GM18873 (cell line): ENCODE measurements at regions not wholly inside any gene's neighbourhood (a gene's known extent, or its start where the extent isn't known, plus 50 kb on each side); places are given as distances from the start of the nearest gene placed in this dataset.

ENCODE experiments used
- ATAC-seq: cut with Tn5 transposase; IDR thresholded peaks from one replicate; pipeline ENCODE4 v1.9.1; 2021; ENCODE audit warnings: mild to moderate bottlenecking, moderate library complexity, moderate number of reproducible peaks; ENCODE audit not compliant: unreplicated experiment, low FRiP score

DNA sequence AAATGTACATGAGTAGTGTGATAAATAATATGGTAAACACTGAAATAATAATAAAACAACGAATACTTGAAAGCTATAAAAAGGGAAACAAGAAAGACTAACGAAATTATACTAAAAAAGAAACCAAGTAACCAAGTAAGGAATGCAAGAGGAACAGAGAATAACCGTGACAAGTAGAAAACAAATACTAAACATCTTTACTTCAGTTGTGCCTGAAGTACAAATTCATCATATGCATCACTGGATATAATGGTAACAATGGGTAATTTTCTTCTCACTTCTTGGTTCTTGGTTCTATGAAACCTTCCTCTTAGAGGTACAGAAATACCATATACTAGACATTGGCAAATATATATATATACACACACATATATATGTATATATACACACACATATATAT lies 1093.6 kb upstream of the B3GALT2 start:
- ATAC-seq: no peak

DNA sequence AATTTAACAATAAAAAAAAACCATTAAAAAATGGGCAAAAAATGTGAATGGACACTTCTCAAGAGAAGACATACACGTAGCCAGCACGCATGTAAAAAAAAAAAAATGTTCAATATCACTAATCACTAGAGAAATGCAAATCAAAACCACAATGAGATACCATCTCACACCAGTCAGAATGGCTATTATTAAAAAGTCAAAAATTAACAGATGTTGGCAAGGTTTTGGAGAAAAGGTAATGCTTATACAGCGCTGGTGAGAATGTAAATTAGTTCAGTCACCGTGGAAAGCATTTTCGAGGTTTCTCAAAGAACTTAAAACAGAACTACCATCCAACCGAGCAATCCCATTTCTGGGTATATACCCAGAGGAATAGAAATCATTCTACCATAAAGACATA lies 1091.5 kb upstream of the B3GALT2 start:
- peak; percentile 45 for ATAC-seq

DNA sequence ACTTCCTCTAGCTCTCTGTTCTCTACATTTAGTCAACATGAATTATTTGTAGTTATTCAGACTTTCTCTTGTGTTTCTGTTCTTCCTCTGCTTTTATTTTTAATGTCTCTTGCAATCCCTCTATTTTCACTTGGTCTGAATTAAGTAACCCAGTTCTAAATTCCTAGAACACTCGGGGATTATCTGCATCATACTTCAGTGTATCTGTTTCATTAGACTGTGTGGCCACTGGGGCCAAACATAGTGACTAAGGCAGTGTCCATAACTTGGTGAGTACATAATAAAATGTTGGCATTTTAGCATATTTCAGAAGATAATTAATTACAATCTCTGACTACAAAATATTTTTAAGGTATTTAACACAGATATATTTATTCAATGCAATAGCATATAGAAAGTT lies 1087.2 kb upstream of the B3GALT2 start:
- no peak for ATAC-seq

DNA sequence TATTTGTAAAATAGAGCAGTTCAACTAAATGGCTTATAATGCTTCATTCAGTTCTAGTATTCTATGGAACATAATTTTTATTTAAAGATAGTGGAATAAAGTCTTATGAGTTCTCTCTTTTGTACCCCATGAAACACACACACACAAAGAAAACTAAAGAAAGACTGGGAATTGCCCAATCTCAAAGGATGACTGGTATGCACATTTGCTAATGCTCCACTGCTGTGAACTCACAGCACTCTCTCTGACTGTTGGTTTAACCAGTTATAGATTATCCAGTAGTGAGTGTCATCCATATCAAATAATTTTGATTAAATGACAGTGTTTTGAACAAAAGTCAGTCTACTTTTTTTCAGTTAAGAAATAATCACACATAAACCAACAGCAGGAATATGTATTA lies 1082.4 kb upstream of the B3GALT2 start:
- no peak for ATAC-seq

DNA sequence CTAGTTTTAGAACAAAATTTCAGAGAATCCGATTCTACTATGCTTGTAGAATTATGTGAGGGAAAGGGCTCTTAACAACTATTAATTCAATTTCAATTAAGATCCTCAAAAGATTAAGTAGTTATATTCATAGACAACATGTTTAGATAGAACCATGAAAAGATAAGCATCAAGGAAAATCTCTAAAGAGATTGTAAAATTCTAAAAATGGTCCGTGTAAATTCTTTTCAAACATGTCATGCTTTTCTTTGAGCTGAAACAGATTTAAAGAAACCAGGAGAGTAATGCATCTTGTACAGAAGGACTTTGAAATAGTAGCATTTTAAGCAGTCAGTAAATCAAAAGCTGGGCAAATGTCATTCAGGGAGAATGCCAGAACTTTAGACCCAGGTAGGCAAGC lies 1080.6 kb upstream of the B3GALT2 start:
- ATAC-seq: no peak

DNA sequence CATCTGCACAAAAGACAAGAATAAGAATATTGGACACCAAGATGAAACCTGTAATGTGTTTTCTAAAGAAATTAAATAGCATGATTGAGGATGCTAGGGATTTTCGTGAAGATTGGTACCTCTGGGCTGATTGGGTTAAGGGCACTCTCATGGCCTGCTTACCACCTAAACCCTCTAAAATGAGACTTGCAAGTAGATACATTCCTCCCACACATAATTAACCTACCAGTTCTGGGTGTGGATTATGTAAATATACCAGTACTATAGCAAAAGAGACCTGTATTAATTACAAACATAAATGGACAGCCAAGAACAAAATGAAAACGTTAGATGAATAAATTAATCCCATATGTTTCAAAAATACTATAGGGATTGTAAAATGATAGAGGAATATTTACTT lies 1069.6 kb upstream of the B3GALT2 start:
- ATAC-seq: no peak

DNA sequence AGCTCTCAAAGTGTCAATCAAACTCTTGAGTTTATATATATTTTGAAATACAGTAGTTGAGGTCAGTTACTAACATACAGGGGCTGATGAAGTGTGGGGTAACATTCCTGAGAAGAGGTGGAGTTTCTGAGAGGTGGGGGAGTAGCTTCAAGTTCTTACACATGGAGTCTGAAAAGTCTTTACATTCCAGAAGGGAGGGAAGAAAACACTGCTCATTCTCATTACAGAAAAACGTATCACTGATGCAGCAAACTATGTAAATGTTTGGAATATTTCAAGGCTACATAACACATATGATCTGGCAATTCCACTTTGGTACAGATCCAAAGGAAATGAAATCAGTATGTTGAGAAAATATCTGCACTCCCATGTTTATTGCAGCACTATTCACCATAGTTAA lies 1065.8 kb upstream of the B3GALT2 start:
- no peak for ATAC-seq

DNA sequence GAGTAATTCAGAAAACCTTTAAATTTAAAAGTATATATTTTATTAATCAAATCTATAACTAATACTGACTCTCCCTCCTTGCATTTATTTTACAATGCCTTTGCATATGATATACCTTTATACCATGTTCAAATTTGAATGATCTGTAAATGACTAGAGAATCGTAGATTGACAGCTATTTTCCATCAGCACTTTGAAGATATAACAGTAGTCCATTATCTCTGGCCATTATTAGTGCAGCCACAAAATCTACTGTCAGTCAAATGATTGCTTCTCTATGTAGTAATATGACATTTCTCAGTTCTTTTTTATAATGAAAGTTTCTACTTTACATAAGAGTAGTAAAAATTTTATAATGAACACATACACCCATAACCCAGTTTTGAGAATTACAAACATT lies 1054.8 kb upstream of the B3GALT2 start:
- no peak for ATAC-seq

DNA sequence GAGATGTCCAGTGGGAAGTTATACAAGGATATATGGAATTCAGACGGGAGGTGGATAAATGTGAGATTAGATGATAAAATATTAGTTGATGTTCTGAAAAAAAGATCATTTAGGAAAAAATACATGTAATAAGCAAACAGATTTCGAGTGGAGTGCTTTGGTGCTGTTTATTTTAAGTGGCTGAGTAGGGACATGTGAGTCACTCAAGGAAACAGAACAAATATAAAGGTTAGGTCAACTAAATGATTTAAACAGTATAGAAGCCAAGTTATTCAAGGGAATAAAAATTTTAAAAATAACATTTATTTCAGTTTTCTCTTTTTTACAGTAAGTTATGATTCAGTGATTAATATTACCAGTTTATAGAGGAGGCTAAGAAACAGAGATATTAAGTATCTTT lies 1046.7 kb upstream of the B3GALT2 start:
- ATAC-seq: no peak

DNA sequence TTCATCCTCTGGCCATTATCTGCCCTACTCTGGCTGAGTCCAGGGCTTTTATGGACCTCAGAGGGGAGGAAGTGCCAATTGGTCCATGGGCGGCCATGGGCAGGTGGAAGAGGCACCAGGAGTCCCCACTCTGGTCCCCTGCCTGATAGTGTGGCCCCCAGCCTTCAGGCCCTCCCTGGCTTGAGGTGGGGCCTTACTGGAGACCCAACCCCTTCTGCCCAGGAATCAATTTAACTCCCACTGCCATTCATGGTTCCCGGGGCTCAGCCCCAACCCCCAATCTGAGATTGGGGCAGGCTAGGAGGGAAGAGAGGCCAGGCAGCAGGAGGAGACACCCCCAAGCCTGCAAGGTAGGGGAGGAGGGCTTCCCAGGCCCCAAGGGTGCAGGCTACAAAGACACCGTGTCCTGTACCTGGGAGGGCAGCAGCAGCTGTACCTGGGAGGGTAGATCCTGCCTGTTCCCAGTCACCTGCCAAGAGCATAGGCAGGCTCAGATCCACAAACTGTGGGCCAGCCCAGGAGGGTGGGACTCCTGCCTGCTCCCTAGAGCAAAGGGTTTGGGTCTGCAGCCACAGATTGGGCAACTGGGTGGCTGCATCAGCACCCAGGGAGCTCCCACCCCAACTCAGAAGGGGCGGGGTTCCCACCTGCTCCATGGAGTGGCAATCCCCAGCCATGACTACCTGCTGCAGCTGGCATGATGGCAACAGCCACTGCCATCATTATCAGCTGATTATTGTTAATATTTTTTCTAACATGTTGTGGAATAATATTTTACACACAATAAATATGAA lies 1044.1 kb upstream of the B3GALT2 start:
- no peak for ATAC-seq

DNA sequence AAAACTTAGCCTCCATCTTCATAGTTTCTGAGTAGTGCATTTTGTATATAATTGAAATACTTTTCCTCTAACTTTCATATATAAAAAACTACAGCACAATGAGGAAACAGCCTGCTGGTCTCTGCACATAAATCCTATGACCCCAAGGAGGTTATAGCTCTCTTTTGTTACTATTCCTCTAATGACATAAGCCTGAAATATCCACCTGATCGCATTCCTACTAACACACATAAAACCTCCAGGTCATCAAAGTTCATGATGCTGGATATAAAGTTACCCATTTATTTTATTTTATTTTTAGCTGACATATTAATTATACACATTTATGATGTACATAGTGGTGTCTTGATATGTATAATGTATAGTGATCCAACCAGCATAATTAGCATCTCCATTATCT lies 1042.0 kb upstream of the B3GALT2 start:
- ATAC-seq: no peak

DNA sequence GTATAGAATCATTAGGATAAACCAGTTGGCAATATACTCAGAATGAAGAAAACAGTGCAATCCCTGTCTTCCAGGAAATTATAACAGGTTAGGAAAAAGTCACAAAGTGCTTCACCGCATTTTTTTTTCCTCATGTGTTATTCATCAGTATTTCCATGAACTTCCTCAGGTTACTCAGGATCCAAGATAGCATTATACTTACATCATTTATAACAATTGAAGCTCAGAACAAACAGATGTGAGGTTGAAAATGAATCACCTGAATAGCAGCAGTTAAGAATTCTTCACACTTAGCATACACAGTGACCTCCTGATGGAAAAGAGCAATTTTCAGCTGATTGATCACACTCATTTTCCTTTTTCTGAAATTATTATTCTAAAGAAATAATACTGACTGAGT lies 1040.7 kb upstream of the B3GALT2 start:
- no peak for ATAC-seq

DNA sequence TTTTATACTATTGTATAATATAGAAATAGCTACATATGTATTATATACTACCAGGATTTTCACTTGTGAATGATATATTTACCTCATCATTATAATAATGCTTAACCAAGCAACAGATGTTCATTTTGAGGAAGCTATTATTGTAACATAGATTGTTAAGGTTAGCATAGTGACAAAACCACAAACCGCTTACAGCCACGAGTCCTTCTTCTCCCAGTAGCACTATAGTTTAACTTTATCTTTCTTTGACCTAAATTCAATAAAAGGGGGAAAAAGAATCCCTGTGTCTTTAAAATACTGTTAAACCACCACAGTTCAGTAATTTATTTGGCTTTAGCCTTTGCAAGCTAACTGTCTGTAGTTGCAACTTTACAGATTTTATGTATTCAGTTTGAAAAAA lies 1039.4 kb upstream of the B3GALT2 start:
- ATAC-seq: peak; percentile 70

DNA sequence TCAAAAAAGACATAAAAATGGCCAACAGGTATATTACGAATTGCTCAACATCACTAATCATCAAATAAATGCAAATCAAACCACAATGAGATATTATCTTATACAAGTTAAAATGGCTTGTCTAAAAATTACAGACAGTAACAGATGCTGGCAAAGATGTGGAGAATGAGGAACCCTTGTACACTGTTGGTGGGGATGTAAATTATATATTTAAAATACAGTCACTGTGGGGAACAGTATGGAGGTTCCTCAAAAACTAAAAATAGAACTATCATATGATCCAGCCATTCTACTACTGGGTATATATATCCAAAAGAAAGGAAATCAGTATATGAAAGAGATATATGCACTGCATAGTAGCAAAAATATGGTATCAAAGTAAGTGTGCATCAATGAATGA lies 1037.2 kb upstream of the B3GALT2 start:
- ATAC-seq: no peak

DNA sequence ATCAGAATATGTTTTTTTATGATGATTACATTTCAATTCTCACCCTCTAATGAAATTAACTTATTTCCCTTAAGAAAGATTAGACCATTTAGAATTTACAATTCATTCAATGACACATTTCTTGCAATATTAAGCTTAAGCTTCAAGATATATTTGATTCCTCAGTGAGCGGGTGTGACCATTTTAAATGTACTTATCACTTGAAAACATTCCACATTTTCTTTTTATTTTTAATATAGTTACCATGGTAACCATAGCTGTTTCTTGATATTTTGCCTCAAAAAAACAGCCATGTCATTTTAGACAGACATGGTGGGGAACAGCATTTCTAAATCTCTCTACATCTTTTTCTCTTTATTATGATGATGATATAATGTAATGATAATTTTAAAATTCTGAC lies 1029.0 kb upstream of the B3GALT2 start:
- no peak for ATAC-seq

DNA sequence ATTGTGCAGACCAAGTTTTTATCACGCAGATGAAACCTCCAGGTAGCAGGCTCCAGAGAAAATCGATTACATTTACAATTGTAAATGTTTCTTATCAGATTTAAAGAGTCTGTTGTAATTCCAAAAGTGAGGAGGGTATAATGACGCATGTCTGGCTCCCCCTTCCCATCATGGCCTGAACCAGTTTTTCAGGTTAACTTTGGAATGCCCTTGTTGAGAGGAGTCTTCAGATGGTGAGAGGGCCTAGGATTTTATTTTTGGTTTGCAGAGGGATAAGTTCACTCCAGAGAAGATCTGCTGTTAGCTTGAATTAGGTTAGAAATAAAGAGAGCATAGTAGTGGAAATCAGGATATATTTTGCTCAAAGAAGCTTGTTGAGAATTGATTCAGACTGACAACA lies 1028.3 kb upstream of the B3GALT2 start:
- no peak for ATAC-seq

DNA sequence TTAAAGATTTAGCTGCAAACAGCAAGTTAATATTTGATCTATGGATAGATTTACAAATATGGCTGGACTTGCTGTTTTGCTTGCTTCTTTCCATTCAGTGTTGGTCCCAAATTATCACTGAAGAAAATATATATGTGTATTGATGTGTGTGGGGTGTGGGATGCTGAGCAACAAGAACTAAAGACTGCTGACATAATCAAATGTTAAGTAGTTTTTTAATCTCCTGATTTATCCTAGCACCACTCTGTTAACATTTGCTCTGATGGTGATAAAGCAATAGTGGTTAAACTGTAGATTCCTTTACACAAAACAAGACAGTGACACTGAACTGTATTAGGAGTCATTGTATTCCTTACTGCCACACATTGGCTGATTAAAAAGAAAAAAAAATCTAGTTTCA lies 1023.5 kb upstream of the B3GALT2 start:
- ATAC-seq: no peak

DNA sequence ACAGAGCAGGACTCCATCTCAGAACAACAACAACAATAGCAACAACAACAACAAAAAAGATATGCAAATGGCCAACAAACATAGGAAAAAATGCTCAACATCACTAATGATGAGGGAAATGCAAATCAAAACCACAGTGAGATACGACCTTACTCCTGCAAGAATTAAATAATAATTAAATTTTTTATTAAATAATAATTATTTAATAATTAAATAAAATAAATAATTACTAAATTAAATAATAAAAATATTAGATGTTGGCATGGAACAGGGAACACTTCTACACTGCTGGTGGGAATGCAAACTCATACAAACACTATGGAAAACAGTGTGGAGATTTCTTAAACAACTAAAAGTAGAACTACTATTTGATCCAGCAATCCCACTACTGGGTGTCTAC lies 1022.3 kb upstream of the B3GALT2 start:
- ATAC-seq: no peak

DNA sequence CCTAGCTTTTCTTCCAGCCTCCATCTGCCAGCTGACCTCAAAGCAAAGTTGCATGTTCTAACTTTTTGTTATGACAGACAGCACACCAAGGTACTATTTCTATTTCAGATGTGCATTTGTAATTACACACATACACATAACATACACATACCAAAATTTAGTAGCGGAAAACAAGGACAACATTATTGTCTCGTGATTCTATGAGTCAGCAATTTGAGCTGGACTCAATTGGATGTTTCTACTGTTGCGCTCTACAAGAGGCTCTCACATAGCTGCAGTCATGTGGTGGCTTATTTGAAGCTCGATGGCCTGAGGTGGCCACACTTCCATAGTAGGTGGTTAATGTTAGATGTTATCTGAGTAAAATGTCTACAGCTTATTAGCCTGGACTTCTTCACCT lies 1010.1 kb upstream of the B3GALT2 start:
- no peak for ATAC-seq

DNA sequence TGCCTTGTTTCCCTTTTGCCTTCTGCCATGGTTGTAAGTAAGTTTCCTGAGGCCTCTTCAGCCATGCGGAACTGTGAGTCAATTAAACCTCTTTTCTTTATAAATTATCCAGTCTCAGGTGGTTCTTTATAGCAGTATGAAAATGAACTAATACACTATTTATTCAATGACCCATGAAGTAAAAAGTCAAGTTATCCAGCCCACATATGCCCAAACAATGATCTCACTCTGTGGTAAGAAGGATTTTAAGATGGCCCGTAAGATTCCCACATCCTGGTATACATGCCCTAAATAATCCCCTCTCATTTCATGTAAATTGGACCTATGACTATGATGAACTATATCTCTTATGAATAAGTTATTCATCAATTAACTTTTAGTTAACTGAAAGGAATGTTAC lies 1008.3 kb upstream of the B3GALT2 start:
- ATAC-seq: no peak

DNA sequence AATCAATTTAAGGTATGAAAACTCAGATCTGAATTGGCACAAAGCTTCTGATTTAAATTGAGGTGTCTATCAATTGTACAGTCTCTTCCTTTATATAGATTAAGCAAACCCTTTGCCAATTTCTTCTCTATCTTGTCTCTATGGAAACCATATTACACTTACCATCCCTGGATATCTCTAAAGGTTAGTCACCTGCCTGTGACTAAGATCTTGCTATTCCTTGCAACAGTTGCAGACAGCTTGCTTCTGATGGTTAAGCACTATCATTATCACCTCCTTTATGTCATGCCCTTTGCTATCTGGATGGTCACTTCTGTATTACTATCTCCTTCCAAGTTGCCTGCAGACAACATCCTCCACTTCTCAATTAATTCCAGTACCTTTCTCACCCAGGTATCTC lies 998.6 kb upstream of the B3GALT2 start:
- no peak for ATAC-seq

DNA sequence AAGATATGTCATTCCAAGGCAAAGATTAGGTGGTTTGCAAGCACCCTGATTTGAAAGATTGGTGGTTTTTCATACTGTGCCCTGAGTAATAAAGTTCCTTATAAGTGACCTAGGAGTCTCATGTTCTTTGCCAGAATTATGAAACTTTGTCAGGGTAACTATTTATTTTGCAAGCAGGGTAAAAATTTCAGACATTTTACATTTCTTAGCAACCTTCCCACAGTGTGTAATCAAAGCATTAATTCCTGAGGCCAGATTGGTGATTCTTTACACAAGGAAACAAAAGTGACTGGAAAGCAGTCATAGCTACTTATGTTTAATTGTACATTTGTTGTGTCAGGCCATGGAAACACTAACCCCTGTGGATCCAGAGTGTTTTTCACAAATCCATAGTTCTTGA lies 998.0 kb upstream of the B3GALT2 start:
- no peak for ATAC-seq

DNA sequence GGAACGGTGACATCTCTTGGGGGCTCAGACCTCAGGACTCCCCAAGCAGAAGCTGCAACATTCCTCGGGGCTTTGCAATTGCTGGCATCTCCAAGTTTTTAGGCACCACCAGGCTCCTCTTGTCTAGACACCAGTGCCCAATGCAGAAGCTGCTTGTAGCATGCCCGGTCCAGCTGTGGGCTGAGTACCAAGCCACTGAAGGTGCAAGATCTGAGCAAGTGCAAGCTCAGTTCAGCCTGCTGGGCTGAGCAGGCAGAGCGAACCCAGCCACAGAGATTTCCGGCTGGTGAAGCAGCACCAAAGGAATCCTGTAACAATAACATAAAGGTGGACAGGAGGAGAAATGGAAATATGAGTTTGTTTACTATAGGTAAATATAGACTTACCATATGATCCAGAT lies 995.4 kb upstream of the B3GALT2 start:
- no peak for ATAC-seq
